NCI-H526 (cell line): ENCODE measurements at regions not wholly inside any gene's neighbourhood (a gene's known extent, or its start where the extent isn't known, plus 50 kb on each side); places are given as distances from the start of the nearest gene placed in this dataset.
"Not testable (repeated sequence)": the region's sequence is repeated elsewhere in the genome, so short reads cannot be mapped to it uniquely, and the experiment has no call there.

ENCODE experiments used
- DNase-seq, 2 experiments: peaks; one replicate each; lab custom pipeline; 2025; lab: John Stamatoyannopoulos, UW

DNA sequence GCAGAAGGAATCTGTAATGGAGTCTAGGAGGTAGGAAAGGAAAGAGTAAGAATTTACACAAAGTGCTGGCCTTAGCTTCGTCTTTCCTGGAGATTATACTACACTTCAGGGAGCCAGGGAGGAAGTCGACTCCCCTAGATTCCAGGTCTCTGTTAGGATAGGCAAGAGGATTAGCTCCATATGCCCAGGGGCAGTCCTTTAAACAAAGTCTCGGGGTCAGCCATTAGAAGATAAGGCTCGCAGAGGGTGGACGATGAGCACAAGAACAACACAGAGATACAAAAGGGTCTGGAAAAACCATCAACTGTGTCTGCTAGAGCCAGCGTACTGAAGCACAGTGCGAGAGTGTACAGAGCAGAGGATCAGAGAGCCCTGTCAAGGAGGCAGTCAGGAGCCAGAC lies 344.7 kb upstream of the TNC start:
- DNase-seq = no peak

DNA sequence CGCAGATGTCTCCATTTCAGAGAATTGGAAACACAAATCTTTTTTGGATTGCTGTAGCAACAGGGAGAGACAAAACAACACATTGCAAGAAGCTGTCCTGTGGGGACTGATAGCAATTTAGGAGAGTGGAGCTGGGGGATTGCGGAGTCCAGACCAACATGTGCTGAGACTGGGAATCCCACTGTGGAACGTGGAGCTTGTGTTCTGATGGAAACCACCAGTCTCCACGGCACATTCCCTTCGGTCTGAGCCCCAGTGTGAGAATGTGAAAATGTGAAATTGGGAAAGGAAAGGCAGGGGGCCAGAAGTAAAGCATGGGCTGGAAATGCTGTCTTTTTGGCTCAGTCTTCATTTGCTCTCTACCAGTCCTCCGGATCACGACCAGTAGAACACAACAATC lies 348.8 kb upstream of the TNC start:
- no peak for DNase-seq

DNA sequence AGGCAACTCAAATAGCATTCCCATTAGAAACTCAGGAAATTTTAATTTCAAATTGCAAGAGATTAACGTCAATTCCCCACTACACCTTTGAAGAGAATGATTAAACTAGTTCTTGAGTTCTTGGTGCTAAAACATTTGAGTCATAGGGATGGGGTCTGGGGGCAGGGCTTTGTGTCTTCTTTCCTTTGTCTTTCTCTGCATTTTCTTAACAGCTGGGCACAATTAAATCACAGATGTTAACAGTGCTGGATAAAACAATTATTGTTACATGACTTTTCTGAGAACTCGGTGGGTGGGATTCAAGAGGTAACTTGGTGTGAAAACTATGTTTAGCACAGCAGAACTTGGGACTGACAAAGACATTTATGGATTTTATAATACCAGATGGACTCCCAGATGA lies 351.9 kb upstream of the TNC start:
- DNase-seq = no peak

DNA sequence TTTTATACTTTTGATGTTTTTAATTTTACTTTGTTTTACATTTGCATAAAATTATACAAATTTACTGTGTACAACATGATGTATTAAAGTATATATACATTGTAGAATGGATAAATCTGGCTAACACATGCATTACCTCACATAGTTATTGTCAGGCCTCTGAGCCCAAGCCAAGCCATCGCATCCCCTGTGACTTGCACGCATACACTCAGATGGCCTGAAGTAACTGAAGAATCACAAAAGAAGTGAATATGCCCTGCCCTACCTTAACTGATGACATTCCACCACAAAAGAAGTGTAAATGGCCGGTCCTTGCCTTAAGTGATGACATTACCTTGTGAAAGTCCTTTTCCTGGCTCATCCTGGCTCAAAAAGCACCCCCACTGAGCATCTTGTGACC lies 355.1 kb upstream of the TNC start:
- DNase-seq = not testable (repeated sequence)

DNA sequence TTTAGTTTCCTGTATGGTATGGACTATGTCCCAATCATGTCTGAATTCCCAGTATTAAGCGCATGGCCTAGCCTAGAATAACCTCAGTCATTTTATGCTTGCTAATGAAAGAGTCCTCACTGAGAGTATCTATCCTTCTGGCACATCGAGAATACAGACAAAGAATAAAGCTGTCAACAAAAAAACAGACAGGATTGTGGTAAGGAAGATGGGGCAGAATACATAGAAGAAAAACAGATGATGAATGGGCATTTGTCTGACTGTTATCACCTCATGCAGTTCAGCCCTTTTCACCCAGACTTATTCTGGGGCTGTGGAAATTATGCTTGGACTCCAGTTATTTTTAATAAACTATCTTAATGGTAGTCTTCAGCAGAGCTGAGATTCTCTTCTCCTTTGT lies 363.8 kb upstream of the TNC start:
- no peak for DNase-seq

DNA sequence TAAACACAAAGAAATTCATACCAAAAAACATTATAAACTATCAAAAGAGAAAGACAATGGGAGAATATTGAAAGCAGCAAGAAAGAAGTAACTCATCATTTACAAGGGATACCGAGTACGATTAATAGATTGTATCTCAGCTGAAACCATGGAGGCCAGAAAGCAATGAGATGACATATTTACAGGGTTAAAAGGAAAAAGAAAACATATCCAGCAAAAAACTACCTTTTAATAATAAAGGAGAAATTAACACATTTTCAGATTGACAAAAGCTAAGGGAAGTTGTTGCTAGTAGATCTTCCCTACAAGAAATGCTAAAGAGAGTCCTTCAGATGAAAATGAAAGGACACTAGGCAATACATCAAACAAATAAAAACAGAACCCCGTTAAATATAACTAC lies 364.8 kb upstream of the TNC start:
- no peak for DNase-seq

DNA sequence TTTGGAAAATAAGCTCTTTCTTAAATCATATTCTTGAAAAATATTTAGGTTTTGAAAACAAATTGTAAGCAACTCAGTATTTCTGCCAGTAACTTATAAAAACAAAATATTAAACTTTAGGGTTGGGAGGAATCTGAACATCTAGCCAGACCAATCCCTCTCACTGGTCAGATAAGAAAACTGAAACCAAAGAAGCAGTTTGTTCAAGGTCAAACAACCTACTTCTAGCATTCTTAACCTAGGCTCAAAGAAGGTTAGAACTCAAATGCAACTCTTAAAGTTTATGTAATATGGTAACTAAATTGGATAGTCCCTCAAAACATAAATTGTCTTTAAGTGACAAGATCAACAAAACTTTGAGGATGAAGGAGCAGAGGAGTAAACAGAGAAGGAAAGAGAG lies 374.9 kb upstream of the TNC start:
- DNase-seq = no peak

DNA sequence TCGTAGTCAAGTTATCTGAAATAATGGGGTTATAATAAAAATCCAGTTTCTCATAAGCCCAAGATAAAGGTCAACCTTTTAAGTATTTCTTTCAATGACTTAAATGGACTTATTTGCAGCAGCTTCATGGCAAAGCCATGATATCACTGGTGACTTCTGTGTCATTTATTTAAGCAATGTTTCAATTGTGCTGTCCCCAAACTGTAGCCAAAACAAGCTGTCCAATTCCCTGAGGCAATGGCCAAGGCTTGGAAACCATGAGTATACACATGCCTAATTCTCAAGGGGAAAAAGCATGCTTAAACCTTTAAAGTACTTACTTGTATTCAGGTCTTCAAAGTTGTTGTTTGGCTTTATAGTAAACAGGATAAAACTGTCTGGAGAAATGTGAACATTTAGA lies 376.4 kb upstream of the TNC start:
- DNase-seq = no peak

DNA sequence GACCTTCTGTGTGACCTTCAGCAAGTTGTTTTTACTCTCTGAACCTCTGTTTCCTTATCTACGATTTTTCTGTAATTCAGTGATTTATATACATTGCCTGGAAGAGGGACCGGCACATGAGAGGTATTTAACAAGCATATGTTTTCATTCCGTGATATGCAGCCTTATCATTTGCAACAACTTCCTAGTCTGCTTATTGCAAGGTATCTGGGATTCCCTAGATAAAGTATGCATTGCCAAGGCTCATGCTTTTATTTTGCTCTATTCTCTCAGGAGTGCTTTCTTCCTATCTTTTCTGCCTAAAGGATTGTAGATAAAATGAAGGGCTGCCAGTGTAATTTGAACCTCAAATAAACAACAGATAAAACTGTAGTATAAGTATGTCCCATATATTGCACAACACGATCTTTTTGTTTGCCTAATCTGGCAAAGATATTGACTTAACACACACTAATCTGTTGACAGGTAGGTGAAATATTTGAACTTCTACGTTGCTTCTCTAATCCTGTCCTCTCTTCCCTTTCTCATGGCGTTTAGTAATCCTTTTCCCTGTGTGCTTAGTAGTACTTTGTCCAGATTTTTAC lies 377.2 kb upstream of the TNC start:
- no peak for DNase-seq

DNA sequence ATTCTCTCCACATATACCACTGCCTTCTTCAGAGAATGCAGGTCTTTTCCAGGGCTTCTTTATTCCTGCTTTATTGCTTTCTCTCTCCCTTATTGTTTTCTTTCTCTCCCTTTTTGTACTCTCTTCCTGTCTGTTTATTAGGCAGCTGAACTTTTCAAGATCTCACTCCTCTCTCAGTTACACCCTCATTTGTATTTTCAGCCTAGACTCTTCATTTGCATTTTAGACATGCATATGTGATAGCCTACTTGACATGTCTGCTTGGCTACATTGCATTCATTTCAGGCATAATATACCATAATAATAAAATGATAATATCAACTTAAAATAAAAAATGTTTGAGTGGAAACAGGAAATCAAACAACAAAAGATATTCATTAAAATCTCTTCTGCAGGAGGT lies 377.9 kb upstream of the TNC start:
- peak; percentile 55 to 59 for DNase-seq

DNA sequence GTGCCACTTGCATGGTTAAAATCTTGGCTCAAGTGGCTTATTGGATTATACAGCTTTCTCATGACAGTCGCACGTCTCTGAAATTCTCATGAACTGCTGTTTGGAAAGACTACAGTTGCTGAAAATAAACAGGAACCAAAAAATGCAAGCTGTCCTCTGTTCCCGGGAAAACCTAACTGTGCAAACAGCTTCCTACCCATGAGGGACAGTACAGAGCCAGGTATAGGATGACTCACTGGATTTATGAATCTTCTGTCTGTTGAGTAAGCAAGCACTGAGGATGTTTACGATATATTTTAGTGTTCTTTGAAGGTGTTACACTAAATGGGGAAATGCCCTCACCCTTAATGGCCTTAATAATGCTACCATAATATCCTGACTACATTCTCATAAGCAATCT lies 380.3 kb upstream of the TNC start:
- no peak for DNase-seq

DNA sequence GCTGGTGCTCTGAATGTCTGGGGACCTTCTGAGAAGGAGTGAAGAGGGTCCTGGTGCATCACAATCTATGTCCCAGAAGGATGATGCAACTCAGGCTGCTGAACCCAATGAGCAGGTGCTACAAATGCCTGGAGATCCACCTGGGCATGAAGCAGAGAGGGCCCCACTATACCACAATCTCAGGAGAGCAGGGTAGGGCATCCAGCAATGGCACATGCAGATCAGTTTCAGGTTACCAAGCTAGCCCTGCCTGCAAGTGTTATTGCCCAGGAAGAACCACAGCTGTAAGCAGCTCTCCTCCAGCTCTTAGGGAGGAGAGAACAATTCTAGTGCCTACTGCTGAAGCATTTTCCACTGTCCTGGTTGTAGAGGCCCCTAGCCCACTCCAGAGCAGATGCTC lies 389.2 kb upstream of the TNC start:
- peak in 1 of 2 experiments; percentile 19 for DNase-seq

DNA sequence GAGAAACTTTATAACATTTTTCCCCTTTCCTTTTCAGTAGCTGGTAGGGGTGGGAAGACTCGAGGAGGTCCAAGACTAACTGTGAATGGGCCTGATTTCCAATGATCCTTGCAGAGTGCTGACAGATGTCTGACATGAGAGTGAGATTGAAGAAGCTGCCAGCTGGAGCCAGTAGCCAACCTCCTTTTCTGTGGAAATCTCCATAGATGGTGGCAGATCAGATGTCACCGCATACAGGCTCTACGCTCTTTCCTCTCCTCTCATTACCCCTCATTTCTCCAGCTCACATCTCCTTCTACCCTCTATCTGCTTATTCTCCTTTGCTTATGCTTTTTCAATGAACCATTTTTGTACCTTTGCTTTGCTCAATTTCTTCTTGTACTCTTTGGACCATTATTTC lies 395.2 kb upstream of the TNC start:
- DNase-seq = no peak

DNA sequence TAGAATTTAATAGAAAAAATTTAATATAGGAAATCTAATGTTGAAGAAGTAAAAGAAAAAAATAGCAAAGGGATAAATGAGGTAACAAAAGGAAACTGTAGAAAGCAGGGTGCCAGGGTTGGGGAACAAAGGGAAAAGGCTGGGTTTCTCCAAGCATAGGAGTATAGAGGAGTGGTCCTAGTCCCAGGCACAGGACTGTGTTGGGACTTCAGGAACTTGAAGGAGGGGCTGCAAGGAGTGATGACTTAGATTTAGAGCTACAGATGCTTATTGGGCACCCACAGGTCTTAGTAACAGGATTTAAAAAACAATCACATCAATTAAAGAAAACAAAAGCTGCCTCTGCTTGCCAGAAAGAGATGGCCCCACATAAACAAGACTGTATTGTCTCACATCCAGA lies 396.5 kb upstream of the TNC start:
- DNase-seq = no peak

DNA sequence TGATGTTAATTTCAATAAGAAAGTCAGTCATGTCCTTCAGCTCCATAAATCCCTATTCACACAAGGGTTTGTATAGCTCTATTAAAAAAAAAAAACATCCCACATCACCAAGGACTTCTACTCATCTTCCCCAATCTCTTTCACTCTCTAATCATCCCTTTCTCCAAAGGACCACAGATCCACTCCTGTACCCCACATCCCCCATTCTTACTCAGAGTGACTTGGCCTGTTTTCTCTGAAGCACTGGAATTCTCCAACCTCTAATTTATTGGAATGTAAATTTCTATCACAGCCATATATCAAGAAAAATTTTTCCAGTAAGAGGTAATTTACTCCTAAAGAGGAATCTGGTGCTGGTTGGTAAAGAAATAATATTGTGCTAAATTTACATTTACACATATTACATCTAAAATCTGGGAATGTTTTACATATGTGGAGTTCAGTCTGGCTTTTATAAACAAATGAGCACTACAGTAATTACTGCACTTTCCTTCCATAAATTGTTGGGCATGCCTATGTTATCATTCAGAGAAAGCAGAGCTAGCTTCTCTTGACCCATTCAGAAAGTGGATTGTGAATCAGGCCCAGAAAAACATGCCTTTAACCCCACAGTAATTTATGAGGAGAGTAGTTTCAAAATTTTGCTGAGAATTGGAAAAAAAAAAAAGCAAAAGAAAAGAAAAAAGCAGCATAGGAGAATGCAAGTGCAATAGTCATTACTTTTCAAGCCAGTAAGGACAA lies 399.5 kb upstream of the TNC start:
- no peak for DNase-seq

DNA sequence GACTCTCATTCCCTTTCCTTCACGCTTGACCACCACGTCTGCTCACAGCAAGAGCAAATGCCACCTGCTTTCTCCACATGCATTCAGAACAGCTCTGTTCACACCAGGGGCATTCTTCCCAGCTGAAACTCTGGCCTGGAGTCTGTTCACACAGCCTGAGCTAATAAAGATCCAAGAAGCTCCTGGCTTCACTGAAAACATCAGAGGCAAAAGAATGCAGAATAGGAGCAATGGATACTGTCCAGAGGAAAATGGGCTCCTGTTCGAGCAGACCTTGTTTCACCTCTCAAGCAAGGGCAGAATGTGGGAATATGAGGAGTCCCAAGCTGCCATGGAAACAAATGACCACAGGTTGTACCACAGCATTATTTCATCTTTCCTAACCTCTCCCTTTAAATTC lies 402.7 kb upstream of the TNC start:
- no peak for DNase-seq

DNA sequence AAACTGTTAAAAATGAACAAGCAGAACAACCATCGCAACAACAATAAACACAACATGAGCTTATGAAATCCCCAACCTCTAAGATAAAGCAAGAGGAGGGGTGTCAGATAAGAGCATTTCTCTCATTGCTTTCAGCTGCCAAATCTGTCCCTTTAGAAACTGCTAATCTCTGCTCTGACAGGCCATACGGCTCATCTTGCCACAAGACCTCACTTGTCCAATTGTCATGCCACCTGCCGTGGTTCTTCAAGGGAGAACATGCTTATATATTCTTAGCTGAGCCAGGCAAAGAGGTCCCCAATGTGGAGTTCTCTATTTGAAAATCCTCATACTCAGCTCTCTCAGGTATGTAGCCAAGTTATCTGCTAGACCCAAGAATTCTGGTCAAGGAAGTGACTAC lies 405.0 kb upstream of the TNC start:
- no peak for DNase-seq

DNA sequence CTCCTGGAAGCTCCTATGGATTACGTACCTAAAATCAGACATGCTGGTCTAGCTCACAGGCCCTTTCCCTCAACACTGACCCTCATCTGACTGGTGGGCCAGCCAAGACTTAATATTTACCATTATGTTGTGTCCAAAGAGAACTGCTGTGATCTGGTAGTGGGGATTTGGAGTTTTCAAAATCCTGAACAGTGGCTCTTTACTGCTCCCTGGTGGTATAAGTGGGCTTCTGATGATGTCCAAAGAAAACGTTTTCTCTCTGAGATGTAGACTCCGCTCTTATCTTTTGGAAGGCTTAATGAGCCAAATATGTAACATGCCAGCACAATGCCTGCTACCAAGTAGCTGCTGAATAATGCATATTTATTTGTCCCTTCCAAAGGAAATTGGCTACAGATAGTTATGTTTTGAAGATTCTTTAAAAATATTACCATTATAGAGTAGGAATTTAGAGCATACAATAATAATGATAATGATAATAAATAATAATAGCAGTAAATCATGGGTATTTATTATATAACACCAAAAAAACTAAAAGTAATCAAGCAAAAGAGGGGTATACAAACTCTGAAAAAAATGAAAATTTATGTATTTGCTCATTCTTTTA lies 406.6 kb upstream of the TNC start:
- DNase-seq = peak in 1 of 2 experiments; percentile 59

DNA sequence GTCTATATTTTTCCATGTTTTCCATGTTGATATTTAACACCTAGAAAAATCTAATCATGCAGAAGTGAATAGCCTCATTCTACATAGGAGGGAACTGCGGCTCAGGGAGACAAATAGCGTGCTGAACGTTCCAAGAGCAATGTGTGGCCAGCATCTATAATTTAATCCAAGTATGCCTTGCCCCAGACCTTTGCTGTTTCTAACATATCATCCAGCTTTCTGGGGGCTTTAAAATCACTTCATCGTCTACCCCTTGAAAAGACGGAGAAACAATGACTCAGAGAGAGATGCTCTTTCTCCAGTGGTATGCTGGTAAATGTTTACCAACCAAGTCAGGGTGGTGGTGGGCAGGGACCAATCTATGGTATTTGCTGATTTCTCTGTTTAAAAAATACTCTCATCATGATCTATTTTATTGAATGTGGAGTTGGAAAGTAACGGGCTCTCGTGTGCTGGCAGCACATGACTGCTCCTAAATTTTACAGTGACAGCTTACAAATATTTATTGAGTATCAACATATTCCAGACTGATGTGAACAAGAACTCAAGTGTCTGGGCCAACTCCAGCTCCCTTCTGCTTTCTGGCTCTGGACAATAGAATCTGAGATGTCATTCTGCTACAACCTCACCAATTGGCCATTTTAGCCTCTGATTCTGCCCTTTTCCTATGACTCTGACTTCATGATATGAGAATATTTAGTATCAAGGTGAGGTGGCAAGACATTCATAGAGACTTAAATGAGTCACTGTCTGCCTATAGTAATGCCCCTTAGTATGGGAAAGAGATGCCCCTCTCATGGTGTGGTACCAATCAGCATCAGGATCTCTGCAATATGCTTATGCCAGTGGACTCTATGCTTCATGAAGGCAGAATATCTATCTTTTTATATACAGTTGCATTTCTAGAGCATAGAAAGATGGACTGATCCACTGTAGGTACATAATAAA lies 407.4 kb upstream of the TNC start:
- no peak for DNase-seq

DNA sequence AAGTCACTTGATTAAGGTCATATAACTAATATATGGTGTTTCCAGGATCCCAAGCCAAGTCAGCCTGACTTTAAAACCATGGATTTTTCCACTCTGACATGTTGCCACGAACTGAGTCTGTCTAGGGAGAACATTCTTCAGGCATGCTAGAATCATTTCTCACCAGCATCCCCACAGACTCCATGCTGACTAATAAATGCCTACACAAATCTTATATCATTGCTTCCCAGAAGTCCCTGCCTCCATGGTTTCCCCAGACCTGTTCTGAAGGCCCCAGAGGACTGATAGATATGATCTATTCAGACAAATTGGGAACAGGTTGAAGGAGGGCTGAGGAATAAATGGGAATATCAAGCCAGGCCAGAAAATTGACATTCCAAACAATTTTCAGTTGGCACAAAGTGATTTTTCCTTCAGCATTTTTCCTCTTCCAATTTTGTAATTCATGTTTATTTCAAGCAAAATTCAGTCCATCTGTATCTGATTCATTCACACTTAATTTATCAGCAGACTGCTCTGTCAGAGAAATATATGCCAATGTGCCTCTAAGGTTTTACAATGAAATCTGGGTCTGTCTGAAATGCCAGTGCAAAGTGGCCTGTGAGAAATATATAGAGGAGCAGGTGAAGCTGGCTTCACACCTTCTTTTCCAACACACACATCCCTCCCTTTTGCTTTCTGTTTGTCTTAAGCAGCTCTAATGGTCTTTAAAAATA lies 413.6 kb upstream of the TNC start:
- DNase-seq = no peak

DNA sequence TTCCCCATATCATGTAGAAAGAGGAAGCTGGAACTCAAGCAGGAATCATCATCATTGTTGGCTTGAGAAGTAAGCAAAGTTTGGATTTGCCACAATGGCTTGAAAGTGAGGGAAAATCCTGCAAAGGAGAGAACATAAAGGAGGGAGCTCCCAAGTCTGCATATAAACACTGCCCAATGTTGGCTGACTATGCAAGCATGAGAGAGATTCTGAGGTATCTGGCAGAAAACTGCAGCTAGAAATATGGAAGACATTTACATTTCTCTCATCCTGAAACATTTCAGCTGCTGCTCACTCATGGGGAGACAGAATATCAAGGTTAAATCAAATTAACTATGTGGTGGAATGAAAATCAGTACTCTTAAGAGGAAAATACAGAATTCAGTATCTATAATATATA lies 415.6 kb upstream of the TNC start:
- DNase-seq = no peak

DNA sequence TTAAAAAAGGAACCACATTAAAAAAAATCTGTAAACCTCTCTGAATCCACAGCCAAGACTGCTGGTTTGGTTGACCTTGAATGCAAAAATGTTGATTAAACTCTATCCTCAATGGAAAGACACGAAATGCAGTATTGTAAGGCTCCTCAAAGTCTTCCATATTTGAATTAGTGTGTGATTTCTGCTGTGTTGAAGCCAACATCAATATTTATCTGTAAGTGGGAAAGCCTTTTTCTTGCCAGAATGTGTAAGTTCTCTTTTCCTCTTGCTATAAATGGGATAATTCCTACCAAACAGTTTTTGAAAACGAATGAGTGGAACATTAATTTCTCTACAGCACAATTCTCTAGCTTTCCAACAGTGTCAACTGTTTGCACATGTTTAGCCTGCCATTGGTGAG lies 422.1 kb upstream of the TNC start:
- DNase-seq = no peak
